SK-N-SH treated with all-trans-retinoic acid at 6 μM for 48 hours (cell line): ENCODE measurements at regions not wholly inside any gene's neighbourhood (a gene's known extent, or its start where the extent isn't known, plus 50 kb on each side); places are given as distances from the start of the nearest gene placed in this dataset.
A peak's percentile ranks its signal among the peaks of the same experiment; 100 is the strongest.

Experiments used
- ATAC-seq: fragments of 200-7000 bp; cut with Tn5 transposase; 3 replicates; pipeline ENCODE4 v1.9.1; 2020; ENCODE audit warnings: mild to moderate bottlenecking, moderate library complexity
- ARNTL ChIP-seq: fragments of 450-650 bp; formaldehyde crosslinking; IDR thresholded peaks from 2 replicates; pipeline ENCODE4 v1.5.0; 2020; ENCODE audit warnings: low read depth, mild to moderate bottlenecking, moderate library complexity, borderline replicate concordance
- CREB5 ChIP-seq: fragments of 250-450 bp; sonication (Bioruptor Pico); IDR thresholded peaks from 2 replicates; pipeline ENCODE4 v1.5.1; 2020; ENCODE audit warnings: low read depth, mild to moderate bottlenecking, moderate library complexity
- CSDC2 ChIP-seq: fragments of 250-450 bp; sonication (Bioruptor Pico); IDR thresholded peaks from 2 replicates; pipeline ENCODE4 v1.5.0; 2020; ENCODE audit warnings: mild to moderate bottlenecking, moderate library complexity
- CSRNP3 ChIP-seq: fragments of 250-450 bp; sonication (Bioruptor Pico); IDR thresholded peaks from 2 replicates; pipeline ENCODE4 v1.5.1; 2021; ENCODE audit warnings: mild to moderate bottlenecking, moderate library complexity
- ESRRG ChIP-seq: fragments of 250-450 bp; sonication (Bioruptor Pico); IDR thresholded peaks from 2 replicates; pipeline ENCODE4 v1.6.1; 2021; ENCODE audit warnings: mild to moderate bottlenecking
- GLIS3 ChIP-seq: fragments of 250-450 bp; sonication (Bioruptor Pico); IDR thresholded peaks from 2 replicates; pipeline ENCODE4 v1.5.0; 2020; ENCODE audit warnings: mild to moderate bottlenecking, moderate library complexity
- ISL1 ChIP-seq: fragments of 250-450 bp; sonication (Bioruptor Pico); IDR thresholded peaks from 2 replicates; pipeline ENCODE4 v2.1.2; 2022; ENCODE audit warnings: mild to moderate bottlenecking, moderate library complexity
- OSR1 ChIP-seq: fragments of 250-450 bp; sonication (Bioruptor Pico); IDR thresholded peaks from 2 replicates; pipeline ENCODE4 v1.8.0; 2022; ENCODE audit warnings: moderate library complexity, mild to moderate bottlenecking, inconsistent platforms
- PATZ1 ChIP-seq: fragments of 250-450 bp; sonication (Bioruptor Pico); IDR thresholded peaks from 2 replicates; pipeline ENCODE4 v1.8.0; 2020; ENCODE audit warnings: mild to moderate bottlenecking, moderate library complexity, borderline replicate concordance
- POU6F1 ChIP-seq: fragments of 250-450 bp; sonication (Bioruptor Pico); IDR thresholded peaks from 2 replicates; pipeline ENCODE4 v1.8.0; 2021; ENCODE audit warnings: low read depth, mild to moderate bottlenecking, moderate library complexity, borderline replicate concordance
- PPARA ChIP-seq: fragments of 250-450 bp; sonication (Bioruptor Pico); IDR thresholded peaks from 2 replicates; pipeline ENCODE4 v1.5.0; 2020; ENCODE audit warnings: mild to moderate bottlenecking, borderline replicate concordance
- TCF4 ChIP-seq: fragments of 250-450 bp; sonication (Bioruptor Pico); IDR thresholded peaks from 2 replicates; pipeline ENCODE4 v1.8.0; 2021; ENCODE audit warnings: mild to moderate bottlenecking, moderate library complexity, borderline replicate concordance
- TOX ChIP-seq: fragments of 250-450 bp; sonication (Bioruptor Pico); IDR thresholded peaks from 2 replicates; pipeline ENCODE4 v1.8.0; 2021; ENCODE audit warnings: mild to moderate bottlenecking, moderate library complexity, borderline replicate concordance
- TSHZ2 ChIP-seq: fragments of 250-450 bp; sonication (Bioruptor Pico); IDR thresholded peaks from 2 replicates; pipeline ENCODE4 v1.5.0; 2020; ENCODE audit warnings: mild to moderate bottlenecking, moderate library complexity
- ZC3H10 ChIP-seq: fragments of 250-450 bp; sonication (Bioruptor Pico); IDR thresholded peaks from 2 replicates; pipeline ENCODE4 v1.5.1; 2021; ENCODE audit warnings: mild to moderate bottlenecking, moderate library complexity
- ZFP3 ChIP-seq: fragments of 250-450 bp; sonication (Bioruptor Pico); IDR thresholded peaks from 2 replicates; pipeline ENCODE4 v1.5.0; 2020; ENCODE audit warnings: mild to moderate bottlenecking, moderate library complexity
- ZFP30 ChIP-seq: fragments of 450-650 bp; formaldehyde crosslinking; IDR thresholded peaks from 2 replicates; pipeline ENCODE4 v1.5.0; 2022; ENCODE audit warnings: mild to moderate bottlenecking, moderate library complexity
- ZNF565 ChIP-seq: fragments of 450-650 bp; formaldehyde crosslinking; conservative IDR thresholded peaks from 2 replicates; pipeline ENCODE4 v1.5.0; 2020; ENCODE audit warnings: low read depth, mild to moderate bottlenecking, moderate library complexity
- ZNF70 ChIP-seq: fragments of 450-650 bp; formaldehyde crosslinking; IDR thresholded peaks from 2 replicates; pipeline ENCODE4 v1.5.0; 2020; ENCODE audit warnings: mild to moderate bottlenecking, moderate library complexity
- ZNF8 ChIP-seq: fragments of 450-650 bp; formaldehyde crosslinking; IDR thresholded peaks from 2 replicates; pipeline ENCODE4 v1.5.0; 2020; ENCODE audit warnings: mild to moderate bottlenecking, moderate library complexity

GRCh38 chr15:35616498-35617271, 70.7 kb upstream of the DPH6 start:
- TF ChIP-seq ZC3H10 (CRISPR knock-in tag) = no peak
- TF ChIP-seq ZNF8 = peak; percentile 76
- TF ChIP-seq, all 23 proteins: peak for 1
- no peak for ATAC-seq

GRCh38 chr15:35618260-35619188, 72.6 kb upstream of the DPH6 start:
- peak; percentile 82 for ATAC-seq
- TF ChIP-seq GLIS3 (CRISPR knock-in tag) (no peak), ZNF70 (CRISPR knock-in tag) (peak; percentile 26; the same call in 1 of the 2 replicates), PATZ1 (CRISPR knock-in tag) (peak; percentile 74; the same call in 1 of the 2 replicates), TCF4 (CRISPR knock-in tag) (peak; percentile 87), CSRNP3 (no peak), ISL1 (CRISPR knock-in tag) (peak; percentile 70), PPARA (CRISPR knock-in tag) (no peak), ZC3H10 (CRISPR knock-in tag) (peak; percentile 53), ZNF8 (peak; percentile 16; the same call in 1 of the 2 replicates), POU6F1 (CRISPR knock-in tag) (no peak), TSHZ2 (peak; percentile 80; the same call in 1 of the 2 replicates), TOX (peak; percentile 86), CSDC2 (no peak)

- ATAC-seq = no peak
- TF ChIP-seq ZFP30 (CRISPR knock-in tag) (no peak), POU6F1 (CRISPR knock-in tag) (no peak), ARNTL (CRISPR knock-in tag) (no peak), PPARA (CRISPR knock-in tag) (no peak), TCF4 (CRISPR knock-in tag) (no peak), ZFP3 (CRISPR knock-in tag) (no peak), ZNF565 (CRISPR knock-in tag) (no peak), TOX (no peak), CREB5 (CRISPR knock-in tag) (no peak), ESRRG (CRISPR knock-in tag) (no peak), ZNF8 (no peak), TSHZ2 (no peak), ZNF70 (CRISPR knock-in tag) (no peak), OSR1 (CRISPR knock-in tag) (no peak)
Measured at GRCh38 chr15:35622641-35623340, 76.8 kb upstream of the DPH6 start.
